ENCODE measurements at regions not wholly inside any gene's neighbourhood (a gene's known extent, or its start where the extent isn't known, plus 50 kb on each side); places are given as distances from the start of the nearest gene placed in this dataset.

DNA sequence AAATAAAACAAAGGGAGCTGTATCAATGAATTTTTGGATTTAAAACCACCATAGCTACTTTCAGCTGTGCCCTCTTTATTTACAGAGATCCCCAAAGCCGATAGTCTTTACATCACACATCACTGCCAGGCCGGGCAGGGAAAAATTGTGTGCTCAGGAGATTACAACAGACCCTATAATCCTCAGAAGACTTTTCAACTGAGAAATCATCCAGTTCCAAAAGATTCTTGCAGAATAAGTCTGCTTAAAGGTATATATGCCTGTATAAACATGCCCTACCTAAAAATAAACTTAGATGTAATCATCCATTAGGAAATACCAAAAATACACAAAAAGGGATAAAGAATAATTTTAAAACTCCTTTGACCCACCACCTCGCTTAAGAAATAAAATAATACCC lies 70.1 kb upstream of the MAP1LC3B2 start:
- in situ Hi-C loops (cut with HindIII; ENCODE audit: low pct_unique_long_range_greater_than_20kb, low sequenced_read_pairs) (no loop called here), intact Hi-C loops (cut with micrococcal nuclease; ENCODE audit: unreplicated experiment) (no loop called here)
- Histone ChIP-seq H3K4me3 (ENCODE audit: low read depth in 2 of 2, low read length in 2 of 2) (no peak overlapping the region), H3K27me3 (ENCODE audit: control insufficient read depth, insufficient read depth, low read length) (no peaks in the 10 kb centered on the region), H3K27ac (ENCODE audit: low read length) (peak overlapping the region; percentile 35; the same call in 1 of the 2 replicates), H3K9me3 (ENCODE audit: control insufficient read depth, insufficient read depth, low read depth, low read length) (no peaks in the 10 kb centered on the region), H3K4me1 (ENCODE audit: control insufficient read depth, insufficient read depth, low read length) (peaks cover 18% of the 10 kb centered on the region), H3K36me3 (ENCODE audit: control insufficient read depth, insufficient read depth, low read length) (no peaks in the 10 kb centered on the region)
- ChIA-PET CTCF (no interaction called here), POLR2A (no interaction called here)
- ATAC-seq = no peak
- no peak for TF ChIP-seq POLR2AphosphoS5 (IDR thresholded peaks at IDR 0.05; ENCODE audit: low read depth, low read length)
- TF ChIP-seq SIN3A (IDR thresholded peaks at IDR 0.05; ENCODE audit: borderline replicate concordance, insufficient read depth, low read depth, low read length) = no peak
- TF ChIP-seq, protein P1, sequence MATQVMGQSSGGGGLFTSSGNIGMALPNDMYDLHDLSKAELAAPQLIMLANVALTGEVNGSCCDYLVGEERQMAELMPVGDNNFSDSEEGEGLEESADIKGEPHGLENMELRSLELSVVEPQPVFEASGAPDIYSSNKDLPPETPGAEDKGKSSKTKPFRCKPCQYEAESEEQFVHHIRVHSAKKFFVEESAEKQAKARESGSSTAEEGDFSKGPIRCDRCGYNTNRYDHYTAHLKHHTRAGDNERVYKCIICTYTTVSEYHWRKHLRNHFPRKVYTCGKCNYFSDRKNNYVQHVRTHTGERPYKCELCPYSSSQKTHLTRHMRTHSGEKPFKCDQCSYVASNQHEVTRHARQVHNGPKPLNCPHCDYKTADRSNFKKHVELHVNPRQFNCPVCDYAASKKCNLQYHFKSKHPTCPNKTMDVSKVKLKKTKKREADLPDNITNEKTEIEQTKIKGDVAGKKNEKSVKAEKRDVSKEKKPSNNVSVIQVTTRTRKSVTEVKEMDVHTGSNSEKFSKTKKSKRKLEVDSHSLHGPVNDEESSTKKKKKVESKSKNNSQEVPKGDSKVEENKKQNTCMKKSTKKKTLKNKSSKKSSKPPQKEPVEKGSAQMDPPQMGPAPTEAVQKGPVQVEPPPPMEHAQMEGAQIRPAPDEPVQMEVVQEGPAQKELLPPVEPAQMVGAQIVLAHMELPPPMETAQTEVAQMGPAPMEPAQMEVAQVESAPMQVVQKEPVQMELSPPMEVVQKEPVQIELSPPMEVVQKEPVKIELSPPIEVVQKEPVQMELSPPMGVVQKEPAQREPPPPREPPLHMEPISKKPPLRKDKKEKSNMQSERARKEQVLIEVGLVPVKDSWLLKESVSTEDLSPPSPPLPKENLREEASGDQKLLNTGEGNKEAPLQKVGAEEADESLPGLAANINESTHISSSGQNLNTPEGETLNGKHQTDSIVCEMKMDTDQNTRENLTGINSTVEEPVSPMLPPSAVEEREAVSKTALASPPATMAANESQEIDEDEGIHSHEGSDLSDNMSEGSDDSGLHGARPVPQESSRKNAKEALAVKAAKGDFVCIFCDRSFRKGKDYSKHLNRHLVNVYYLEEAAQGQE (IDR thresholded peaks at IDR 0.05; ENCODE audit: insufficient read depth in 1 of 2, low read depth in 2 of 2, low read length in 1 of 2) = no peak
- no peak for TF ChIP-seq TCF7L2 (IDR thresholded peaks at IDR 0.05; ENCODE audit: low read depth, low read length)
- TF ChIP-seq, protein P2, sequence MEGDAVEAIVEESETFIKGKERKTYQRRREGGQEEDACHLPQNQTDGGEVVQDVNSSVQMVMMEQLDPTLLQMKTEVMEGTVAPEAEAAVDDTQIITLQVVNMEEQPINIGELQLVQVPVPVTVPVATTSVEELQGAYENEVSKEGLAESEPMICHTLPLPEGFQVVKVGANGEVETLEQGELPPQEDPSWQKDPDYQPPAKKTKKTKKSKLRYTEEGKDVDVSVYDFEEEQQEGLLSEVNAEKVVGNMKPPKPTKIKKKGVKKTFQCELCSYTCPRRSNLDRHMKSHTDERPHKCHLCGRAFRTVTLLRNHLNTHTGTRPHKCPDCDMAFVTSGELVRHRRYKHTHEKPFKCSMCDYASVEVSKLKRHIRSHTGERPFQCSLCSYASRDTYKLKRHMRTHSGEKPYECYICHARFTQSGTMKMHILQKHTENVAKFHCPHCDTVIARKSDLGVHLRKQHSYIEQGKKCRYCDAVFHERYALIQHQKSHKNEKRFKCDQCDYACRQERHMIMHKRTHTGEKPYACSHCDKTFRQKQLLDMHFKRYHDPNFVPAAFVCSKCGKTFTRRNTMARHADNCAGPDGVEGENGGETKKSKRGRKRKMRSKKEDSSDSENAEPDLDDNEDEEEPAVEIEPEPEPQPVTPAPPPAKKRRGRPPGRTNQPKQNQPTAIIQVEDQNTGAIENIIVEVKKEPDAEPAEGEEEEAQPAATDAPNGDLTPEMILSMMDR (IDR thresholded peaks at IDR 0.05) = no peak
- no TSS peak for BruUV-seq (replicated peaks)
- DNase-seq (ENCODE audit: low read depth, low spot score) = no peak

DNA sequence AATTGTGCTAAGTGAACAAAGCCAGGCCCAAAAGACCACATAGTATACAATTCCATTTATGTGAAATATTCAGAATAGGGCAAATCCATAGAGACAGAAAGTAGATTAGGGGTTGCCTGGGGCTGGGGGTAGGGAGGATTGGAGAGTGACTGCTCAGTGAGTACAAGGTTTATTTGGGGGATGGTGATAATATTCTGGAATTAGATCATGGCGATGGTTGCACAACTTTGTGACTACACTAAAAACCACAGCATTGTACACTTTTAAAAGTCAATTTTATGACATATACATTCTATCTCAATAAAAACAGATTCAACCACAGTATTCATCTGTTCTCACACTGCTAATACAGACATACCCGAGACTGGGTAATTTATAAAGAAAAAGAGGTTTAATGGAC lies 68.7 kb upstream of the MAP1LC3B2 start:
- Histone ChIP-seq H3K36me3 (ENCODE audit: control insufficient read depth, insufficient read depth, low read length) (no peaks in the 10 kb centered on the region), H3K27me3 (ENCODE audit: control insufficient read depth, insufficient read depth, low read length) (no peaks in the 10 kb centered on the region), H3K9me3 (ENCODE audit: control insufficient read depth, insufficient read depth, low read depth, low read length) (no peaks in the 10 kb centered on the region; the same call in 1 of the 2 replicates), H3K27ac (ENCODE audit: low read length) (peak overlapping the region; percentile 30; the same call in 1 of the 2 replicates), H3K4me1 (ENCODE audit: control insufficient read depth, insufficient read depth, low read length) (peaks cover 8% of the 10 kb centered on the region; the same call in 1 of the 2 replicates), H3K4me3 (ENCODE audit: low read depth in 2 of 2, low read length in 2 of 2) (no peak overlapping the region)
- DNase-seq (ENCODE audit: low read depth, low spot score) = no peak
- no peak for ATAC-seq
- in situ Hi-C loops (cut with HindIII; ENCODE audit: low pct_unique_long_range_greater_than_20kb, low sequenced_read_pairs) (no loop called here), intact Hi-C loops (cut with micrococcal nuclease; ENCODE audit: unreplicated experiment) (no loop called here)
- CTCF ChIA-PET = no interaction called here
- TF ChIP-seq TCF7L2 (IDR thresholded peaks at IDR 0.05; ENCODE audit: low read depth, low read length) (no peak), POLR2AphosphoS5 (IDR thresholded peaks at IDR 0.05; ENCODE audit: low read depth, low read length) (no peak), SIN3A (IDR thresholded peaks at IDR 0.05; ENCODE audit: borderline replicate concordance, insufficient read depth, low read depth, low read length) (no peak)
- TF ChIP-seq, protein P1 (IDR thresholded peaks at IDR 0.05; ENCODE audit: insufficient read depth in 1 of 2, low read depth in 2 of 2, low read length in 1 of 2) = no peak
- TF ChIP-seq, protein P2 (IDR thresholded peaks at IDR 0.05) = no peak
- BruUV-seq (replicated peaks) = no TSS peak
- POLR2A ChIA-PET = no interaction called here

Measured in Panc1 (cell line).